BJ (cell line): ENCODE measurements at regions not wholly inside any gene's neighbourhood (a gene's known extent, or its start where the extent isn't known, plus 50 kb on each side); places are given as distances from the start of the nearest gene placed in this dataset.

Source experiments
- CTCF ChIA-PET: fragments of 350-600 bp; formaldehyde crosslinking; extraction: SDS; loops from one replicate; lab custom pipeline; 2021; ENCODE audit warnings: antibody characterized with exemption, inconsistent platforms; lab: Yijun Ruan, JAX
- POLR2A ChIA-PET: fragments of 300-600 bp; sonication (Branson Sonifier 250); formaldehyde crosslinking; extraction: SDS; loops from one replicate; lab custom pipeline; 2021; ENCODE audit warnings: antibody characterized with exemption; lab: Charles Lee
- DNase-seq: peaks from one replicate; pipeline ENCODE4 v3.0.0-alpha.2; 2011; ENCODE audit warnings: low read depth
- H3K27me3 ChIP-seq: 2 replicates; pipeline ENCODE4 v1.6.0; 2011; ENCODE audit warnings: low read length; ENCODE audit not compliant: control insufficient read depth, insufficient read depth
- H3K36me3 ChIP-seq: 2 replicates; pipeline ENCODE4 v1.5.1; 2011; ENCODE audit warnings: low read length; ENCODE audit not compliant: control insufficient read depth, insufficient read depth
- H3K4me3 ChIP-seq: 2 replicates; pipeline ENCODE4 v1.5.1; 2011; ENCODE audit warnings: low read depth, mild to moderate bottlenecking, control low read depth, low read length
- CTCF ChIP-seq: IDR thresholded peaks from 2 replicates; pipeline ENCODE4 v1.5.1; 2011; ENCODE audit warnings: low read depth, mild to moderate bottlenecking, control low read depth, inconsistent platforms, low read length, moderate library complexity; ENCODE audit not compliant: insufficient read depth

DNA sequence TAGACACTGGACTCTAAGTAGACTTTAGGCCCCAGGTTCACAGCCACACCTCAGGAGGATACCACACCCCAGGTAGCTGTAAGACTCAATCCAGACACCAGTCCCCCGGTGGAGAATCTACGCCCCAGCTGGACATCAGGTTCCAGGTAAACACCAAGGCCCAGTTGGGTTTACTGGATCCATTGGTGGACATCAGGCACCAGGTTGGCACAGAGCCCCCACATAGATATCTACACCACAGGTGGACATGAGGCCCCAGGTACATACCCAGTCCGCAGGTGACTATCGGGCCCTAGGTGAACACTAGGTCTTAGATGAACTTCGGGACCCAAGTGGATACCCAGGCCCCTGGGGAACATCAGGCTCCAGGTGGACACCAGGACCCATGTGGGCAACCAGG, 58.9 kb upstream of the SEPTIN5 start:
- CTCF ChIA-PET: no interaction called here
- Histone ChIP-seq H3K27me3 (peaks cover 4% of the 10 kb centered on the region), H3K36me3 (no peaks in the 10 kb centered on the region), H3K4me3 (no peak overlapping the region)
- no peak for TF ChIP-seq CTCF
- no peak for DNase-seq
- POLR2A ChIA-PET: no interaction called here

GRCh38 chr22:19656541-19657251, 57.6 kb upstream of the SEPTIN5 start:
- no peak overlapping the region for H3K4me3 ChIP-seq
- CTCF ChIA-PET: no interaction called here
- no peak for TF ChIP-seq CTCF
- no peak for DNase-seq
- POLR2A ChIA-PET: no interaction called here
- no peaks in the 10 kb centered on the region for H3K36me3 ChIP-seq
- H3K27me3 ChIP-seq: peaks cover 4% of the 10 kb centered on the region

GRCh38 chr22:19657252-19658056, 56.8 kb upstream of the SEPTIN5 start:
- ChIA-PET POLR2A (no interaction called here), CTCF (no interaction called here)
- TF ChIP-seq CTCF: no peak
- Histone ChIP-seq H3K4me3 (no peak overlapping the region), H3K36me3 (no peaks in the 10 kb centered on the region), H3K27me3 (peaks cover 4% of the 10 kb centered on the region)
- no peak for DNase-seq

DNA sequence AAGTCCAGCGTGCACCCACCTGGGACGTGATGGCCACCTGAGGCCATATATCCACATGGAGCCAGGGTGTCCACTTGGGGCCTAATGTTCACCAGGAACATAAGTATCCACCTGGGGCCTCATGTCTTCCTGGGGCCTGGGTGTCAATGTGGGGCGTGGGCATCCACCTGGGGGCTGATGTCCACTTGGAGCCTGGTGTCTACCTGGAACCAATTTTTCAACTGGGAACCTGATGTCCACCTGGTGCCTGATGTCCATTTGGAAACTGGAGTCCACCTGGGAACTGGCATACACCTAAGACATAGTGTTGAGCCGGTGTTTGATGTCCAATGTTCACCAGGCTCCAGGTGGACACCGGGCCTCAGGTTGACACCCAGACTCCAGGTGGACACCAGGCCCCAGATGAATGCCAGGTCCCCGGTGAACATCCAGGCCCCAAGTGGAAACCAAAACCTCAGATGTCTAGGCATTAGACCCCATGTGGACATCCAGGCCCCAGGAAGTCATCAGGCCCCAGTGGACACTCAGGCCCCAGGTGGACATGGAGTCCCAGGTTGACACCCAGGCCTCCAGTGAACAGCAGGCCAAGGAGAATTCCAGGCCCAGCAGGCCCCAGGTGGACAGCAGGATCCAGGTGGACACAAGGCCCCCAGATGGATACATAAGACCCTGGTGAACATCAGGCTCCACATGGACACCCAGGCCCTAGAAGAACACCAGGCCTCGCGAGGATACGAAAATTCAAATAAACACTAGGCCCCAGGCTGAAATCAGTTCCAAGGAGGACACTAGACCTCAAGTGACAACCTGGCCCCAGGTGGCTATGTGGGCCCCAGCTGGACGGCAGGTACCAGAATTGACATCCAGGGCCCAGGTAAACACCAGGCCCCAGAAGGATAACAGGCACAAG, 56.0 kb upstream of the SEPTIN5 start:
- no peak for TF ChIP-seq CTCF
- Histone ChIP-seq H3K4me3 (no peak overlapping the region), H3K27me3 (peaks cover 2% of the 10 kb centered on the region; the same call in 1 of the 2 replicates), H3K36me3 (no peaks in the 10 kb centered on the region)
- ChIA-PET CTCF (no interaction called here), POLR2A (no interaction called here)
- no peak for DNase-seq
